ENCODE measurements at regions not wholly inside any gene's neighbourhood (a gene's known extent, or its start where the extent isn't known, plus 50 kb on each side); places are given as distances from the start of the nearest gene placed in this dataset.

DNA sequence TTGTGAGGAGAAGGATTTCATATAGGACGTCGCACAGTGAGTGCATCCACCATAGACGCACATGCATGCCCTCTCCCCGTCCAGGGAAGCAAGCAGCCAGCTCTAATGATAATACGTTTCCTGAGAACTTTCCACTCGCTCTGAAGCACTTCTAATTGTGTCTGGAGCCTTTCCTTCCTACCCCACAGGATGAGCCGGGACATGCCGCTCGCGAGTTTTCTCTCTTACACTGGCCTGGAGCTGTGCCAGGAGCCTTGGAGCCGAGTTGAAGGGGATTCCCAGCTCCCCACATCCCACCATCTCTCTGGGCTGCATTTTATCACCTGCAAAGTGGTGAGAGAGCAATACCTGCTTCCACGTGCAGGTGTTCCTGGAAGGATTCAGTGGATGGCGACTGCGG, 368.1 kb downstream of the C16orf95 start:
- H3K27ac ChIP-seq: no peak overlapping the region
- no peak overlapping the region for H3K4me3 ChIP-seq
- H3K4me1 ChIP-seq: no peaks in the 10 kb centered on the region
- peaks cover 0 to 36% of the 10 kb centered on the region in 2 donors for H3K27me3 ChIP-seq
- intact Hi-C loops (cut with DNase I): no loop called here
- DNase-seq: no peak
- H3K9me3 ChIP-seq: no peaks in the 10 kb centered on the region
- H3K36me3 ChIP-seq: no peaks in the 10 kb centered on the region
- TF ChIP-seq, protein P1, sequence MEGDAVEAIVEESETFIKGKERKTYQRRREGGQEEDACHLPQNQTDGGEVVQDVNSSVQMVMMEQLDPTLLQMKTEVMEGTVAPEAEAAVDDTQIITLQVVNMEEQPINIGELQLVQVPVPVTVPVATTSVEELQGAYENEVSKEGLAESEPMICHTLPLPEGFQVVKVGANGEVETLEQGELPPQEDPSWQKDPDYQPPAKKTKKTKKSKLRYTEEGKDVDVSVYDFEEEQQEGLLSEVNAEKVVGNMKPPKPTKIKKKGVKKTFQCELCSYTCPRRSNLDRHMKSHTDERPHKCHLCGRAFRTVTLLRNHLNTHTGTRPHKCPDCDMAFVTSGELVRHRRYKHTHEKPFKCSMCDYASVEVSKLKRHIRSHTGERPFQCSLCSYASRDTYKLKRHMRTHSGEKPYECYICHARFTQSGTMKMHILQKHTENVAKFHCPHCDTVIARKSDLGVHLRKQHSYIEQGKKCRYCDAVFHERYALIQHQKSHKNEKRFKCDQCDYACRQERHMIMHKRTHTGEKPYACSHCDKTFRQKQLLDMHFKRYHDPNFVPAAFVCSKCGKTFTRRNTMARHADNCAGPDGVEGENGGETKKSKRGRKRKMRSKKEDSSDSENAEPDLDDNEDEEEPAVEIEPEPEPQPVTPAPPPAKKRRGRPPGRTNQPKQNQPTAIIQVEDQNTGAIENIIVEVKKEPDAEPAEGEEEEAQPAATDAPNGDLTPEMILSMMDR (IDR thresholded peaks at IDR 0.05): no peak
- ATAC-seq: no peak

- Histone ChIP-seq H3K27ac (no peak overlapping the region), H3K4me3 (no peak overlapping the region), H3K4me1 (no peaks in the 10 kb centered on the region), H3K9me3 (no peaks in the 10 kb centered on the region), H3K36me3 (no peaks in the 10 kb centered on the region), H3K27me3 (peaks cover 0 to 41% of the 10 kb centered on the region in 2 donors)
- DNase-seq (no peak), ATAC-seq (no peak)
- intact Hi-C loops (cut with DNase I): no loop called here
- TF ChIP-seq, protein P1 (IDR thresholded peaks at IDR 0.05): no peak
Measured at GRCh38 chr16:86949630-86950029, 367.6 kb downstream of the C16orf95 start.

DNA sequence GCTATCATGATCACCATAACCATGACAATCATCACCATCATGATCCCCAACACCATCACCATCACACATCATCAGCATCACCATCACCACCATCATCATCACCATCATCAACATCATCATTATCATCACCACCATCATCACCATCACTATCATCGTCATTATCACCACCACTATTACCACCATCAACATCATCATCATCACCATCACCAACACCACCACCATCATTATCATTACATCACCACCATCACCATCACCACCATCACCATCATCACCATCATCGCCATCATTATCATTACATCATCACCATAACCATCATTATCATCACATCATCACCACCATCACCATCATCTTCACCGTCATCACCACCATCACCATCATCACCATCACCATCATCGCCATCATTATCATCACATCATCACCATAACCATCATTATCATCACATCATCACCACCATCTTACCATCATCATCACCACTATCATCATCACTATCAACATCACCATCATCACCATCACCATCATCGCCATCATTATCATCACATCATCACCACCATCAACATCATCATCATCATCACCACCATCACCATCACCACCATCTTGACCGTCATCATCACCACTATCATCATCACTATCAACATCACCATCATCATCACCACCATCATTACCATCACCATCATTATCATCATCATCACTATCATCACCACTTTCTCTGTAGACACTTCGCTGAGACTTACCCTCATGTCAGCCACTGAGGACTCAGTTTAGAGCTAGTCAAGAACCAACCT, 366.0 kb downstream of the C16orf95 start:
- H3K4me3 ChIP-seq: no peak overlapping the region
- H3K4me1 ChIP-seq: no peaks in the 10 kb centered on the region
- no peaks in the 10 kb centered on the region for H3K36me3 ChIP-seq
- ATAC-seq: no peak
- peaks cover 0 to 54% of the 10 kb centered on the region in 2 donors for H3K27me3 ChIP-seq
- H3K9me3 ChIP-seq: no peaks in the 10 kb centered on the region
- TF ChIP-seq, protein P1 (IDR thresholded peaks at IDR 0.05): no peak
- intact Hi-C loops (cut with DNase I): no loop called here
- DNase-seq: no peak
- H3K27ac ChIP-seq: no peak overlapping the region

DNA sequence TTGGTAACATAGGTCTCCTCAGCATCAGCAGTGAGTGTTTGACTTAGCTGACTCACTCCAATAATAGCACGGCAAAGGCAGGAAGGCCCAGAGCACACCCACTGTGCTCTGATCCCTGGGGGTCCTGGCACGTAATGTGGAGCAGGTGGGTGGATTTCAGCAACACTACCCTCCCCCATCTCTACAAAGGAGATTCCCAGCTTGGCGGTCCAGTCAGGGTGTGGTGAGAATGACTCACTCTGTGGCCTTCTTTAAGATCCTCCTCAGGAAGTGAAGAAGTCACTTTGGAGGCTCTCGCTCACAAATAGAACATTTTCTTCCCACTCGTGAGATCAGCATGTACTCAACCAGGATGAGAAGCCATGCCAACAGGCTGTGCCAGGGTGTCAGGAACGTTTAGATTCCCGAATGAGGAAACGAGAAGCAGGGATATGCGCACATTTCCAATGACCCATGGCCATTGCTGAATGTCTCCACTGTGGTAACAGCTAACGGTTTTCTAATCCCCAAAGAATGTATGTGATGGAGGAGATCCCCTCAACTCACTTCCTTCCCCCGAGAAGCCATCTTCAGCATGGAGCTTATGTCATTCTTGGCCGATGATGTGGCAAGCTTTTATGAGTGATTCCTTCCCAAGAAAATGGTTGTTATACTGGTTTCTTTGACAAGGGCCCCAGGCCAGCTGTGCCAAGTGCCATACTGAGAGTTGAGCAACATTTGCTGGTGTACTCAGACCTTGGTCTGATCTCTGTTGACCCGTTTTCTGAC, 365.2 kb downstream of the C16orf95 start:
- intact Hi-C loops (cut with DNase I): no loop called here
- Histone ChIP-seq H3K9me3 (no peaks in the 10 kb centered on the region), H3K27me3 (peaks cover 0 to 53% of the 10 kb centered on the region in 2 donors), H3K4me1 (no peaks in the 10 kb centered on the region), H3K4me3 (no peak overlapping the region), H3K36me3 (no peaks in the 10 kb centered on the region), H3K27ac (no peak overlapping the region)
- ATAC-seq (peak; percentile 32), DNase-seq (no peak)
- TF ChIP-seq, protein P1 (IDR thresholded peaks at IDR 0.05): no peak

GRCh38 chr16:86952769-86953168, 364.4 kb downstream of the C16orf95 start:
- intact Hi-C loops (cut with DNase I): no loop called here
- ATAC-seq (no peak), DNase-seq (no peak)
- Histone ChIP-seq H3K27me3 (peaks cover 0 to 53% of the 10 kb centered on the region in 2 donors), H3K4me1 (no peaks in the 10 kb centered on the region), H3K4me3 (no peak overlapping the region), H3K27ac (no peak overlapping the region), H3K9me3 (no peaks in the 10 kb centered on the region), H3K36me3 (no peaks in the 10 kb centered on the region)
- TF ChIP-seq, protein P1 (IDR thresholded peaks at IDR 0.05): no peak
